NAMALWA (cell line): ENCODE measurements at regions not wholly inside any gene's neighbourhood (a gene's known extent, or its start where the extent isn't known, plus 50 kb on each side); places are given as distances from the start of the nearest gene placed in this dataset.
"Not testable (repeated sequence)": the region's sequence is repeated elsewhere in the genome, so short reads cannot be mapped to it uniquely, and the experiment has no call there.

Source experiments
- DNase-seq: peaks from one replicate; pipeline ENCODE4 v3.0.0-alpha.2; 2015; ENCODE audit warnings: low spot score

DNA sequence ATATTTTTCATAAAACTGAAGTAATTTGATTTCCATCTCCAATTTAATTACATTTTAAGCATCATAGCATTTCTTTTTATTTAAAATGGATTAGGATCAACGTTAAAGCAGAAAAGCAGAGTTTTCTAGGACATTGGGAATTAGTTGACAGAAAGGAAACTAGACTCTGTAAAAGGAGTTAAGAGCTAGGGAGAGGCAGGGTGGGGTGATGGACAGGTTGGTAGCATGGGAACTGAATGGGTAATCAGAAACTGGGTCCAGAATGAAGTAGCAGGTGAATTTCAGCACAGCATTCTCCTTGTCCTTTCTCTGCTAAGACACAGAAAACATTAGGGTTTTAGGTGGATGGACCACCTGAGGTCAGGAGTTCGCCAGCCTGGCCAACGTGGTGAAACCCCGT is 97.6 kb downstream of the ANAPC4 start:
- DNase-seq: no peak

DNA sequence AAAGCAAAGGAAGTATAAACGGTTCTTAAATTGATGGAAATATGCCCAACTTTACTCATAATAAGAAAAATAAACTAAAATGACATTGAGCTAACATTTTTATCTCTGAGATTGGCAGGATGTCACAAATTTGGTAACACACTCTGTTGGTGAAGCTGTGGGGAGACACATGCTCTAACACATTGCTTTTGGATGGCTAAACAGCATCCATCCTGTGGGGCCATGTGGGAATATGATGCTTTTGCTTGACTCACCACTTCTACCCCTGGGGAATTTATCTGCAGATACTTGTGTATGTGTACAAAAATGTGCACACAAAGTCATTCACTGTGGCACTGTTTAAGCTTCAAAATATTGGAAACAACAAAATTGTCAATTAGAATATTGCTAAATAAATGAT is 100.2 kb downstream of the ANAPC4 start:
- no peak for DNase-seq

DNA sequence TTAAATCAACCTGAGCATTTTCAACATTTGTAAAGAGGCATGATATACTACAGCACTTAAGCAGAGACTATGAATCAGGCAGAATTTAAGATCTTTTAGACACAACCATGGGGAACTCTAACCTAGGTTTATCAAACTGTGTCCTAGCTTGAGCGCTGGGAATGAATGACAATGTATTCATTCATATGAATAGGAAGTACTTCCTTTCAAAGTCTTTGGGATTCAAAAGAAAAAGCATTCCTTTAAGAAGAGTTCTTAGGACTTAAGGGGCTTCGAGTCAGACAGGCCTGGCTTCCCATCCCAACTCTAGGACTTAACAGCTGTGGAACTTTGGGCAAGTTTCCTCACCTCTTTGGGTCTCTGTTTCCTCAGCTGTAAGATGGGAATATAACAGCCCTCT is 104.6 kb downstream of the ANAPC4 start:
- no peak for DNase-seq

DNA sequence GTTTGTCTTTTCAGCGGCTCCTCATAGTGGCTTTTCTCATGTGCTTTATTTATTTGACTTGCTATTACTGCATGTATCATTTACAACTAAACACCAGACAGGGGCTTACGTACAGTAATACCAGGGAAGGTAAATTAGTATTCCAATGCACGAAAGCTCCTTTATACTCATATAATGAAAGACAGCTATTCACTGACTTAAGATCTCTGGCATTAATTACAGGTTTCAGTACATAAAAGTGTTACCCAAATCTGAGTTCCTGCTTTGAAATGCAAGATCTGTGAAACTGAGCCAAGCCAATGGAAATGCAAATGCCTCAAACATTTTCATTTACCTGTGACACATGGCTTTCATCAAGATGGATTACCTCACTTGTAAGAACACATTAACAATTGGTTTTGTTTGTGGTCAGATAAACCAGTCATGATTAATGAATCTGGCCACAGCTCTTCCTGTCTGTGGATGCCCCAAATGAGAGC is 107.2 kb downstream of the ANAPC4 start:
- DNase-seq: no peak

DNA sequence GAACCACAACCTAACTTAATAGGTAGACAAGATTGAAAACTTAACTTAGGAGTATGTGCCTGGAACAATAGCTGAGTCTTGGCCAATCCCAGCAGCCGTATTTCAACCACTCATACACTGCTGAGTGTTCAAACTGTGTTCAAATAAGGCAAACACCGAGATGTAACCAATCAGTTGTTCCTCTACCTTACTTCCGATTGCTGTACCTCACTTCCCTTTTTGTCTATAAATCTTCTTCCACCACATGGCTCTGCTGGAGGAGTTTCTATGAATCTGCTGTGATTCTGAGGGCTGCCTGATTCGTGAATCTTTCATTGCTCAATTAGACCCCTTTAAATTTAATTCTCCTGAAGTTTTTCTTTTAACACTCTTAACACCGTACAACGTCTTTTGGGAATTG is 108.0 kb downstream of the ANAPC4 start:
- no peak for DNase-seq

DNA sequence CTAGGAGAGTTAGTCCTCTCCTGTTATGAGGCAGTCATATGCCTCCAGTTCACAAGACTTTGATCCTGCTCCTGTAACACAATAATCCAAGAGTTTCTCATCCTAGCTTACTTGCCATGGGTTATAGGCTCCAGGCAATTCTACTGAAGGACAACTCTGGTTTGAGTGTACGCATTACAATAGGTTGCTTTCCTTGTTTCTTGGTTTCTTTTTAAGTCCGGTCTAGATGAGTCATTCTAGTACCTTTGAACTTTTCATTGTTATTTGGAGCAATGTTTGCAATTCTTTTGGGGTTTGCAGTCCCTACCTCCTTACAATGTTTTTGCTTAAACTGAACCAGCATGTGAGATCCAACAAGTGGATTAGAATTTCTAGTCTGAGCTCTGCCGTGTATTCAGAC is 109.1 kb downstream of the ANAPC4 start:
- no peak for DNase-seq

DNA sequence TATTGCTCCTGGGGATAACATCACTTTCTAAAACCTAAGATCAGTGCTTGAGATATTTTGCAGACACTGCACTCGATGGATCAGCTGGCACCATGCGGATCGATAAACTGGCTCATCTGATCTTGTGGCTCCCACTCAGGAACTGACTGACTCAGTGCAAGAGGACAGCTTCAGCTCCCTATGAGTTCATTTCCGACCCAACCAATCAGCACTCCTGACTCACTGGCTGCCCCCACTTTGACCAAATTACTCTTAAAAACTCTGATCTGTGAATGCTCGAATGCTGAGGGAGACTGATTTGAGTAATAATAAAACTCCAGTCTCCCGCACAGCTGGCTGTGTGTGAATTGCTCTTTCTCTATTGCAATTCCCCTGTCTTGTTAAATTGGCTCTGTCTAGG is 110.1 kb downstream of the ANAPC4 start:
- no peak for DNase-seq

DNA sequence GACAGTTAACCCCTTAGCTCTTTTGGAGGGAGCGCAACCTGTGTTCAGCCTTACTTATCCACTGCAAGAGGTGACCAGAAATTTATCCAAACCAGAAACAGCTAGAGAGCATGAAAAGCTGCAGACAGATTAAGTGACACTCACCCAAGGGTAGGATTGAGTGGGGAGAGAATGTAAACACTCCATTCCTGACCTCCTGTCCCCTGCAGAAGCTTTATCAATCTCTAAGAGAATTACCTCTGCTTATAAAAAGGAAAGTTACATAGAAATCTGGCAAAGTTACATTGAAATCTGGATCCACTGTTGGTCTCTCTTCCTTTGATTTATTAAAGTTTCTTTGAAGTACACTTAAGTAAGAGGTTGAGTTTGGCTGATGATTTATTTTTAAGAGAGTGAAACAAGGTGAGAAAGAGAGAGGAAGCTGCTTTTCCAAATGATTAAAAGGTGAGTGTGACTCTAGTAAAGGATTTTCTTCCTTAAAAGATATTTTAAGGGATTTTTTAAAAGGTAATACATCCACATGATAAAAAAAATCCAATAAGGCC is 112.3 kb downstream of the ANAPC4 start:
- DNase-seq: no peak

DNA sequence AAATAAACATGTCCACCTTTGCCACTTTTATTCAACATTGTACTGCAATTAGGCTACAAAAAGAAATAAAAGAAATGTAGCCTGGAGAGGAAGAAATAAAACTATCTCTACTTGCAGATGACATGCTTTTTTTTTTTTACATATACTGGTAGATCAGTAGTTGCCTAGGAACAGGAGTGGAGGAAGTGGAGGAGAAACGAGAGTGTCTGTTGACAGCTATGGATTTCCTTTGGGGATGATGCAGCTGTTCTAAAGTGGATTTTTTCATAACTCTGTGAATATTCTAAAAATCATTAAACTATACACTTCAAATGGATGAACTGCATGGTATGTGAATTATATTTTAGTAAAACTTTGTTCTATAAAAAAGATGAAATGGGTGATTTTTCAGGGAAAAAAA is 116.4 kb downstream of the ANAPC4 start:
- no peak for DNase-seq

DNA sequence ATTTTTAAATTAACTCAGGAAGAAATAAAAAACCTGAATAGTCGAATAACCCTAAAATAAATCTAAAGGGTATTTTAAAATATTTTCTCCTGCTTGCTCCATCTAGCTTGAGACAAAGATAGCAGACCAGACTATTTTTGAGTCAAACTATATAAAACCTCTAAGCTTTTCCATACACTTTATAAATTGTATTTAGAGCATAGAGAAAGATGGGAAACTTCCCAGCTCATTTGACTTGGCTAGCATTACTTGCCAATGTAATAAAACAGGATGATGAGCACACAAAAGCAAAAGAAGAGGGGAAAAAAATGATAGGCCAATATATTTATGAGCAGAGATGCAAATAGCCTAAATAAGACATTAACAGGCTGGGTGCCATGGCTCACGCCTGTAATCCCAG is 117.1 kb downstream of the ANAPC4 start:
- no peak for DNase-seq

DNA sequence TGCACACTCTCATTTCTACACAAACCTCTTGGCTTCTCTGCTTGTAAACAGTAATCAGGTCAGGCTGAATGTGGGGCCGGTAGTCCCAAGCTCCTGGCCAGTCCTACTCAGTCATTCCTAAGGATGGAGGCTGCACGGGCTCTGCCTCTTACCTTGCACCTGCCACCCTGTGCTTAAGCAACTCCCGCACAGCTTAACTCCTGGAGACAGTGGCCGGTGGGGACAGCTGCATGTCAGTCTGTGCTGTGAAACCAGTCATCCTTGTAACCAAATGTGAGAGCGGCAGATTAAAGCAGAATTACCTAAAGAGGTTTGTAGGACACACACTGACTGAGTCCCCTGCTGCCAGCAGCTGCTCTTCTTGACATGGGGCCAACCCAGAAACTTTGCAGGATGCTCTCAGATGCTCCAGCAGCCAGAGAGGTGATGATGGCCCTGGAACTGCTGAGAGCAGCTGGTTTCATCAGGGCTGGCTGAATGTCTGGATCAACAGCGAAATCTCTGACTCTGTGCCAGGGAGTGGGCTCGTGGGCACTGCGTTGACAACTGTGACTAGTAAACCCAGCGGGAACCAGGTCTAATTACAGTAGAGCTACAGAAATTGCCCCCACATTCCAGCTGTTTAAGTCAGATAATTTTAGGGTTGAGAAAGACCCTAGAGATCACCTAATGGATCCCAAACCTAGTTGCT is 123.7 kb downstream of the ANAPC4 start:
- peak; percentile 11 for DNase-seq

DNA sequence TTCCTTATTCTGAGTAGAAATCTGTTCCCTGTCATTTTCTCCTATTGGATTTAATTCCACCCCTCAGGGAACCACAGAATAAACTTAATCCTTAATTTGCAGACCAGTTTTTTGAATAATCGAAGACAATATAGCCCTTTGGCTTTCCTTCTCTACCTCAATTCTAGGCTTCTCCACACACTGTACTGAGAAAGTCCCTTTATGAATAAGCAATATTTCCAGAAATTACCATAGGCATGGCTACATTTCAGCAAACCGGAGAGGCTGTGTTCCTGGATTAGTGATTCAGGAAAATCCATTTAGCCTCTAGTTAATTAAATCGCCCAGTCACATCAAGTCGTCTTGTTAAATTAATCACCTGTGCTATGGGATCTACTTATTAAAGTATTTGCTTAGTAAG is 125.1 kb downstream of the ANAPC4 start:
- no peak for DNase-seq

DNA sequence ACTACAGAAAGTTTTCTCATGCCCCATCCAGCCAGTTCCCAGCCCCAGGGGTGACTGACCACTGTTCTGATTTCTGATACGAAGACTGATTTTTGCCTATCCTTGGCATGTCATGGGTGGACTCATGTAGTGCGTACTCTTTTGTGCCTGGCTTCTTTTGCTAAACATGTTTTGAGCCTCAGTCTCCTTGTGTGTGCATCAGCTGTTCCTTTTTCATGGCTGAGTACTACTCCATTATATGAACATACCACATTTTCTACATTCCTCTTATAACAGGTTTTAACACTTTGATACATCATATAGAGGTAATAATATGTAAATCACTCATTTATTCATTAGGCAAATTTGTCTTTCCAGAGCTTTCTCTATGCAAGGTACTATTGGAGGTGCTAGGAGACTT is 126.7 kb downstream of the ANAPC4 start:
- no peak for DNase-seq

DNA sequence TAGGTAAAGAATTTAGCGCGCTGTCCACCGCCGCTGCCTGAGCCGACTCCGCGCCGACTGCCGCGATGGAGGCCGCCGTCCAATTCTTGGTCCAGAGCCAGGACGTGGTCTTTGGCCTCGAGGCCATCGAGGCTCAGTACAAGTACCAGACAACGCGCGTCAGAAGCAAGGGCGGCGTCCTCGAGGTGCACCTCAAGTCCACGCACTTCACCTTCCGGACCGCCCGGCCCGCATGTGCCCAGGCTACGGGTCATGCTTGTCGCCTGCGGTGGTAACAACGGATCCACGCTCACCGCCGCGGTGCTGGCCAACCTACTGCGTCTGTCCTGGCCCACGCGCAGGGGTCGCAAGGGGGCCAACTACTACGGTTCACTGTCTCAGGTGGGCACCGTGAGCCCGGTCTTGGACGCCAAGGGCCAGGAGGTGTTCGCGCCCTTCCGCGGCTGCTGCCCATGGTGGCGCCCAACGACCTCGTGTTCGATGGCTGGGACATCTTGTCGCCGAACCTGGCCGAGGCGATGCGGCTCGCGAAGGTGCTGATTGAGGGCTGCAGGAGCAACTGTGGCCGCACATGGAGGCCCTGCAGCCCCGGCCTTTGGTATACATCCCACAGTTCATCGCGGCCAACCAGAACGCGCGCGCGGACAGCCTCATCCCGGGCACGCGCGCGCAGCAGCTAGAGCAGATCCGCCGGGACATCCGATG is 128.0 kb downstream of the ANAPC4 start:
- no peak for DNase-seq

DNA sequence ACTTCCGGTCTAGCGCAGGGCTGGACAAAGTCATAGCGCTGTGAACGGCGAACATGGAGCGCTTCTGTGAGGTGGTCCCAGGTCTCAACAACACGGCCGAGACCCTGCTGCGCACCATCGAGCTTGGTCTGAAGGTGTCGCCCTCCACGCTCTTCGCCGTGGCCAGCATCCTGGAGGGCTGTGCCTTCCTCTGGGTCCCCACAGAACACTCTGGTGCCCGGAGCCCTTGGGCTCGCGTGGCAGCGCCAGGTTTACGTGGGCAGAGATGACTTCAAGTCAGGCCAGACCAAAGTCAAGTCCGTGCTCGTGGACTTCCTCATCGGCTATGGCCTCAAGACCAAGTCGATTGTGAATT is 128.6 kb downstream of the ANAPC4 start:
- no peak for DNase-seq

DNA sequence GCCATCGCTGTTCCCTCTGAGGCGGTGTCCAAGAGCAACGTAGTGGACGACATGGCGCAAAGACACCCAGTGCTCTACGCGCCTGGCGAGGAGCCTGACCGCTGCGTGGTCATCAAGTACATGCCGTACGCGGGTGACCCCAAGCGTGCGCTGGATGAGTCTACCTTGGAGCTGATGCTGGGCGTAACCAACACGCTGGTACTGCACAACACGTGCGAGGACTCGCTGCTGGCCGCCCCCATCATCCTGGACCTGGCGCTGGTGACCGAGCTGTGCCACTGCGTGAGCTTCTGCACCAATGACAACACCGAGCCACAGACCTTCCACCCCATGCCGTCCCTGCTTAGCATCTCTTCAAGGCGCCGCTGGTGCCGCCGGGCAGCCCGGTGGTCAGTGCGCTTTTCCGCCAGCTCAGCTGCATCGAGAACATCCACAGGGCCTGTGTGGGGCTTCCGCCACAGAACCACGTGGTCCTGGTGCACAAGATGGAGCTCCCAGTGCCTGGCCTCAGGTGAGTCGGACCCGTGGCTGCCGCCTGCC is 129.0 kb downstream of the ANAPC4 start:
- DNase-seq: no peak

DNA sequence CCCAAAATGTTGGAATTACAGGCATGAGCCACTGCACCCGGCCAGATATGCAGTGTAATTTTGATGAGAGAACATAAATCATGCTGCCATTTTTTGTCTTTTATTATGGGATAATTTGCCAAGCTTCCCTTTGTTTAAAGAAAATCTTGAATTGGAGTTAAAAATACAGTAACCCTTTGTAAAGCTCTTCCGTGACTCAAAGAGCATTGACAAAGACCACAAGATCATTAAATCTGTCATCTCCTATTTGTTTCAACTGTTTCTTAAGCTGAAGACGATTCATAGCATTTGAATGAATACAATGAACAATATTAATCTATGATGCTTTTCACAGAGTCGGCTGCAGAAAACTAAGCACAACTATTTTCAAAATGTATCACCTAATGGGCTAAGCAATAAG is 132.6 kb downstream of the ANAPC4 start:
- DNase-seq: no peak

DNA sequence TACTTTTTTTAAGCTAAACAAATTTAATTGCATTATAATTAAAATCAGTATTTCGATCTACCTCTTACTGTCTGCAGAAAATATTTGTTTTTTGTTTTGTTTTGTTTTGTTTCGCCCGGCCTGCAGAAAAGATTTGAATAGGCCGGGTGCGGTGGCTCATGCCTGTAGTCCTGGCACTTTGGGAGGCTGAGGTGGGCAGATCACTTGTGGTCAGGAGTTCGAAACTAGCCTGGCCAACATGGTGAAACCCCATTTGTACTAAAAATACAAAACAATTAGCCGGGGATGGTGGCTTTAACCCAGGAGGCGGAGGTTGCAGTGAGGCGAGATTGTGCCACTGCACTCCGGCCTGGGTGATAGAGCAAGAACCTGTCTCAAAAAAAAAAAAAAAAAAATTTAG is 134.8 kb downstream of the ANAPC4 start:
- not testable (repeated sequence) for DNase-seq

DNA sequence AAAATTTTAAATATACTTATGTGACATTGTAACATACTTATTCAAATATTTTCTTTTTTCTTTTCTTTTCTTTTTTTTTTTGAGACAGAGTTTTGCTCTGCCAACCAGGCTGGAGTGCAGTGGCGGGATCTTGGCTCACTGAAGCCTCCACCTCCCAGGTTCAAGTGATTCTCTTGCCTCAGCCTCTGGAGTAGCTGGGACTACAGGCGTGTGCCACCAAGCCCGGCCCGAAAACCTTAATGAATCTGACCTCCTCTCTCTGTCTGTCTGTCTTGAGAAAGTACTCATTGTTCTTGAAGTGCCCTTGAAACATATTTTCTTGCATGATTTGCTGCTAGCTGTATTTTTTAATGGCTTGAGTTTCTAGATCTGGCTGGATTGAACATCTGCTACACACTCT is 136.8 kb downstream of the ANAPC4 start:
- DNase-seq: no peak

DNA sequence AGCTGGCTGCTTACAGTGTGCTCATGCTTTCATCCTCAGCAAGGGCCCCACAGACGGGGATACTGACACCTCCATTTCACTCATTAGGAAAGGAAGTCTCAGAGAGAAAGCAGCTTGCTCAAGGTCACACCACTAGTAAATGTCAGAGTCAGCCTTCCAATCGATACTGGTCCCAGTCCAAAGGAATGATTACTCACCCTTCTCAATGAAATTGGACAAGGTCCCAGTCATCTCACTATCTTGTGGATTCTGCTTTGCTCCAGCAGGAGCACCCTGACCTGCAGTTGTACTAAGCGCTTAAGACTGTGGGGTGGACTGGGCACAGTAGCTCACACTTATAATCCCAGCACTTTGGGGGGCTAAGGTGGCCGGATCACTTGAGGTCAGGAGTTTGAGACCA is 132.2 kb upstream of the SLC34A2 start:
- no peak for DNase-seq

DNA sequence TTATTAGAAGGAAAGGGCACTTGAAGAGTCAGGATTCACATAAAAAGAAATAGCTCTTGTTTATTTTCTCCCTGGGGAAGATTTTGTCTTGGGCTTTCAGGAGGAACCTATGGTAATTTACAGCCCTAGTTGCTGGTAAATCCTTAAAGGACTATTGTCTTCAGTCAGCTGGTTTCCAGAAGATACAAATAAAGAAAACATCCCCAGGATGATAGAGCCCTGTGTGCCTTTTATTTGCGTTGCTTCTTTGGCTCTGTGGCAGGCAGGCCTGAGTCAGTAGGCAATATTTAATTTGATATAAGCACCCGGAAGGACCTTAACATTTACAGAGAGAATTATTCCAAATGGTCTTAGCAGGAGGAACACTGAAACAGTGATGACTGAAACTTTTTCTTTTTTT is 131.0 kb upstream of the SLC34A2 start:
- no peak for DNase-seq

DNA sequence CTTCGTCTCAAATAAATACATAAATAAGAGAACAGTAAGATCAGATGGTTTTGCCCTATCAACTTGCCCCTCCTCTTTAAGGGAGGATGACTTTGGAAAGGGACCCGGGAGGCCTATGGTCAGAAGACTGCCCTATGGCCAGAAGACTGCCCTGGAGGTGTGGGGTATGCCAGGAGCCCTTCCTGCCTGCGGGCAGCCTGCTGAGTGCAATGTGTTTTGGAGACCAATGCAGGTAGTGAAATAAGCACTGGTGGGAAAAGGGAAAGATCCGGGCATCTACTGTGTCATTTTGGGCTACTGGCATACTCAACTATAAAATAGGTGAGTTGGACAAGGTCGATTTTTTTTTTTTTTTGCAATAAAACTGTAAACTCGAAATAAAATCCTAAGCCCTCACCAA is 129.8 kb upstream of the SLC34A2 start:
- DNase-seq: no peak

DNA sequence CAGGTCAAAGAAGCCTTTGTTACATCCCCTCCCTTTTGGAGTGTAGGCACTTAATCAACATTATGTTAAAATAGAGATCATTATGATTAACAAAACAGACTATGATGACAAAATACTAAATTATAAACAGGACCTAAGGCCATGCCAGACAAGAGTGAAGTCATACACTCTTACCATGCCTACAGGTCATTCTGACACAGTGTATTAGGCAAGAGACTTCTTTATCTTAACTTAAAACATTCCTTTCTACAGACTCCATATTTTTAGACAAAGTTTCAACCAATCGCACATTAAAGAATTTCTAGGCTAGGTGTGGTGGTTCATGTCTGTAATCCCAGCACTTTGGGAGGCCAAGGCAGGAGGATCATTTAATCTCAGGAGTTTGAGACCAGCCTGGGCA is 128.6 kb upstream of the SLC34A2 start:
- no peak for DNase-seq

DNA sequence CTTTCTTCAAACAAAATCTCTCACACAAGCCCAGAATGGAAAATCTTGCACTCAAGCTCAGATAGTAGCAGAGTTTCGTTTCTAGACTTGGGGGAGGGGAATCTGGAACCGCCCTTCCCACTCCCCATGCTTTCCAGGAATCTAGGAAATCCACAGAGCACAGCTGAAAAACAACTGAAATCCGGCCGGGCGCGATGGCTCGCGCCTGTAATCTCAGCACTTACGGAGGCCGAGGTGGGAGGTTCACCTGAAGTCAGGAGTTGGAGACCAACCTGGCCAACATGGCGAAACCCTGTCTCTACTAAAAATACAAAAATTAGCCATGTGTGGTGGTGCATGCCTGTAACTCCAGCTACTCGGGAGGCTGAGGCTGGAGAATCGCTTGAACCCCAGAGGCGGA is 127.3 kb upstream of the SLC34A2 start:
- no peak for DNase-seq
